HCT116 (cell line): ENCODE measurements at regions not wholly inside any gene's neighbourhood (a gene's known extent, or its start where the extent isn't known, plus 50 kb on each side); places are given as distances from the start of the nearest gene placed in this dataset.

Experiments used
- CEBPB ChIP-seq: IDR thresholded peaks from 2 replicates; pipeline ENCODE4 v1.6.1; 2012; ENCODE audit warnings: low read depth
- JUND ChIP-seq: IDR thresholded peaks from 2 replicates; pipeline ENCODE4 v1.6.1; 2012
- POLR2A ChIP-seq: IDR thresholded peaks from 2 replicates; pipeline ENCODE4 v1.7.0; 2011; ENCODE audit warnings: borderline replicate concordance; ENCODE audit not compliant: insufficient read depth, insufficient read length; ENCODE audit errors: extremely low read depth
- TF ChIP-seq, protein P1 (sequence below), 3 experiments: fragments of 200-600 bp in 1 of 3; sonication (generic) in 1 of 3; IDR thresholded peaks in 2 of 3; conservative IDR thresholded peaks in 1 of 3; 2 replicates each; pipeline ENCODE4 v1.5.1; 2012 to 2017; ENCODE audit warnings: low read depth in 2 of 3, low read length in 2 of 3, antibody characterized with exemption in 1 of 3, borderline replicate concordance in 1 of 3, control low read depth in 1 of 3, mild to moderate bottlenecking in 1 of 3, mixed read lengths in 1 of 3, mixed run types in 1 of 3, moderate library complexity in 1 of 3; ENCODE audit not compliant: insufficient read depth in 1 of 3

DNA sequence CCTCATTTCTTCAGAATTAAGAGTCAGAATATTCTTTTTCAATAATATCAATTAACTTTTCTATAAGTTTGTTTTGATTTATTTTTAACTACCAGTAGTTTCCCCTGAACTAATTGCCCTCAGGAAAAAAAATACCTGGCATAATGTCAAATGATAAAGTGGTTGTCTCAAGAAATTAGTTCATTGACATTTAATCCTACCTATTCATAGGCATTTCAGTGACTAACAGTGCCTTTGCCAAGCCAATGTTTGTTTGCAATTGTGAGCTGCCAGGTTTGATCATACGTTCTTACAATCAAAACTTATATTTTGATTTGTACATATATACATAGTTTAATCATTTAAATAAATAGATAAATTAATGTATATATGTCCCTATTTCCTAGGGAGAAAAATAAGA is 267.3 kb upstream of the MC4R start:
- TF ChIP-seq, protein P1, sequence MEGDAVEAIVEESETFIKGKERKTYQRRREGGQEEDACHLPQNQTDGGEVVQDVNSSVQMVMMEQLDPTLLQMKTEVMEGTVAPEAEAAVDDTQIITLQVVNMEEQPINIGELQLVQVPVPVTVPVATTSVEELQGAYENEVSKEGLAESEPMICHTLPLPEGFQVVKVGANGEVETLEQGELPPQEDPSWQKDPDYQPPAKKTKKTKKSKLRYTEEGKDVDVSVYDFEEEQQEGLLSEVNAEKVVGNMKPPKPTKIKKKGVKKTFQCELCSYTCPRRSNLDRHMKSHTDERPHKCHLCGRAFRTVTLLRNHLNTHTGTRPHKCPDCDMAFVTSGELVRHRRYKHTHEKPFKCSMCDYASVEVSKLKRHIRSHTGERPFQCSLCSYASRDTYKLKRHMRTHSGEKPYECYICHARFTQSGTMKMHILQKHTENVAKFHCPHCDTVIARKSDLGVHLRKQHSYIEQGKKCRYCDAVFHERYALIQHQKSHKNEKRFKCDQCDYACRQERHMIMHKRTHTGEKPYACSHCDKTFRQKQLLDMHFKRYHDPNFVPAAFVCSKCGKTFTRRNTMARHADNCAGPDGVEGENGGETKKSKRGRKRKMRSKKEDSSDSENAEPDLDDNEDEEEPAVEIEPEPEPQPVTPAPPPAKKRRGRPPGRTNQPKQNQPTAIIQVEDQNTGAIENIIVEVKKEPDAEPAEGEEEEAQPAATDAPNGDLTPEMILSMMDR (IDR thresholded peaks at IDR 0.05 in 2 of 3, conservative IDR thresholded peaks at IDR 0.05 in 1 of 3; ENCODE audit: borderline replicate concordance in 1 of 3, insufficient read depth in 1 of 3, low read depth in 2 of 3, low read length in 2 of 3): no peak
- TF ChIP-seq CEBPB (no peak), POLR2A (no peak), JUND (no peak)
